Bronchial epithelial cell (primary cell): ENCODE measurements at regions not wholly inside any gene's neighbourhood (a gene's known extent, or its start where the extent isn't known, plus 50 kb on each side); places are given as distances from the start of the nearest gene placed in this dataset.

Experiments used
- DNase-seq: peaks from one replicate; pipeline ENCODE4 v3.0.0-alpha.2; 2010; ENCODE audit warnings: low read depth
- FAIRE-seq: peaks from 2 replicates; lab custom pipeline; 2011; peaks lifted over from hg19 to GRCh38; lab: Jason Lieb, UNC
- H3K27me3 ChIP-seq: 2 replicates; pipeline ENCODE4 v1.5.1; 2011; ENCODE audit warnings: low read length; ENCODE audit not compliant: control insufficient read depth, insufficient read depth
- H3K36me3 ChIP-seq: 2 replicates; pipeline ENCODE4 v1.5.1; 2011; ENCODE audit warnings: low read length; ENCODE audit not compliant: control insufficient read depth, insufficient read depth
- H3K4me3 ChIP-seq: 2 replicates; pipeline ENCODE4 v1.5.1; 2011; ENCODE audit warnings: mild to moderate bottlenecking, low read depth, low read length, control low read depth
- TF ChIP-seq, protein P1 (sequence below): IDR thresholded peaks from 2 replicates; pipeline ENCODE4 v1.5.1; 2011; ENCODE audit warnings: mild to moderate bottlenecking, moderate library complexity, low read length, control low read depth, inconsistent platforms; ENCODE audit not compliant: insufficient read depth, severe bottlenecking

DNA sequence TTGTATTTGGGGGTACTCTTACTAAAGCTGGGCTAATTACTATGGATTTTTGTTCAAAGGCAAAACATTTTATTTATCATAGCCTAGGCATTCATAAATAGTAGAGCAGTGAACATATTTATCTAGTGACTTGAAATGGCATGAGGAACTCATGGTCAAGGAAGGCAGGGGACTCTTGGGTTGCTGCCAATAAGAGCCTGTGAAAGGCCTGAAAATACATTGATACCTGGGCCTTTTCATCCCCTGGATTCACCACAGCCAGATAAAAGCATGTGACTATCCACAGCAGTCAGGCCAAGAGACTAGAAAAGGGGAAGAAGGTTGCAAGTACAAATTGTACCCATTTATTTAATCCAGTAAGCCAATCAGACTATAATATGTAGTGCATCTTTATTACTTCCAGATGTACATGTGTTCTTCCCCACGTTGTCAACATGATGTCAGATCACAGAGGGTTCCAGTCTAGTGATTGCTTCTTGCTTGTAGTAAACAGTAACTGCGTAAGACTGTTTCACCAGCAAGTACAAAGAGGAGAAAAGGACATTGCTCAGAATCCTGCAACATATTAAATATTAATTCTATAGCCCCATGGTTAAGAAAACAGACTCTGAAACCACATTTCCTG, 409.7 kb downstream of the NOVA1 start:
- Histone ChIP-seq H3K4me3 (no peak overlapping the region), H3K27me3 (no peaks in the 10 kb centered on the region), H3K36me3 (no peaks in the 10 kb centered on the region)
- FAIRE-seq = no peak
- DNase-seq = no peak
- TF ChIP-seq, protein P1, sequence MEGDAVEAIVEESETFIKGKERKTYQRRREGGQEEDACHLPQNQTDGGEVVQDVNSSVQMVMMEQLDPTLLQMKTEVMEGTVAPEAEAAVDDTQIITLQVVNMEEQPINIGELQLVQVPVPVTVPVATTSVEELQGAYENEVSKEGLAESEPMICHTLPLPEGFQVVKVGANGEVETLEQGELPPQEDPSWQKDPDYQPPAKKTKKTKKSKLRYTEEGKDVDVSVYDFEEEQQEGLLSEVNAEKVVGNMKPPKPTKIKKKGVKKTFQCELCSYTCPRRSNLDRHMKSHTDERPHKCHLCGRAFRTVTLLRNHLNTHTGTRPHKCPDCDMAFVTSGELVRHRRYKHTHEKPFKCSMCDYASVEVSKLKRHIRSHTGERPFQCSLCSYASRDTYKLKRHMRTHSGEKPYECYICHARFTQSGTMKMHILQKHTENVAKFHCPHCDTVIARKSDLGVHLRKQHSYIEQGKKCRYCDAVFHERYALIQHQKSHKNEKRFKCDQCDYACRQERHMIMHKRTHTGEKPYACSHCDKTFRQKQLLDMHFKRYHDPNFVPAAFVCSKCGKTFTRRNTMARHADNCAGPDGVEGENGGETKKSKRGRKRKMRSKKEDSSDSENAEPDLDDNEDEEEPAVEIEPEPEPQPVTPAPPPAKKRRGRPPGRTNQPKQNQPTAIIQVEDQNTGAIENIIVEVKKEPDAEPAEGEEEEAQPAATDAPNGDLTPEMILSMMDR = no peak

DNA sequence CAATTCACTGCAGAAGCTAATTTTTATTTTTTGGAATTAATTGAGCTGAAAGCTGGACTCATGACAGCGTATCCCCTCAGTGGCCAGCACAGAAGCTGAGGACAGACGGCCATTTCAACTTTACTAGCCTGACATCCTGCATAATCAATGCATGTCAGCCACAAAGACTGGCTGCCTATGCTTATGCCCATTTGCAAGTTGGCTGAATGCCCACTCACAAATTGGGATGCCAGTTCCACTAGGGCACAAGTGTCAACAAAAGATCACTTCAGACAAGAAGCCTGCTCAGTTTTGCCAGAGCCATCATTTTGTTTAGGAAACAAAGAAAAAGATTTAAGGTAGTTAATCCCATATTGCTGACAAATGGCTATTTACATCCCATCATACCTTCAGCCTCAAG, 417.6 kb downstream of the NOVA1 start:
- DNase-seq (no peak), FAIRE-seq (no peak)
- H3K27me3 ChIP-seq = no peaks in the 10 kb centered on the region
- no peak overlapping the region for H3K4me3 ChIP-seq
- H3K36me3 ChIP-seq = no peaks in the 10 kb centered on the region
- TF ChIP-seq, protein P1 = no peak

DNA sequence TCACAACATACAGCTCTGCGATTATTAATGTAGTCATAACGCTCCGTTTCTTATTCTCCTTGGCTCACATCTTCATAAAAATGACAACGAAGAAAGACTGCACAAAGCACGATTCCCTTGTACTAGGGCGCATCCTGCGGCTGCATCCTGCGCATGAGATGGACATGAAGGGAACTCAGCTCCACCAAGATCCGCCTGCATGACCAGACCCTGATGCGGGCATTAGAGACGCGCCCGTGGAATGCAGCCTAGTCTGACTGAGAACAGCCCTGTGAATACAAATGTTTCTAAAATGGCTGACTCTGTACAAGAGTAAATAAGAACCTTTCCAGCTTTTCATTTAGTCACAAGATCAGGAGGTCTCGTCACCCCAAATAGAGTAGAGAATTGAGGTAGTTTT, 422.2 kb downstream of the NOVA1 start:
- no peak overlapping the region for H3K4me3 ChIP-seq
- H3K27me3 ChIP-seq = no peaks in the 10 kb centered on the region
- no peak for FAIRE-seq
- no peak for DNase-seq
- TF ChIP-seq, protein P1 = no peak
- H3K36me3 ChIP-seq = no peaks in the 10 kb centered on the region

DNA sequence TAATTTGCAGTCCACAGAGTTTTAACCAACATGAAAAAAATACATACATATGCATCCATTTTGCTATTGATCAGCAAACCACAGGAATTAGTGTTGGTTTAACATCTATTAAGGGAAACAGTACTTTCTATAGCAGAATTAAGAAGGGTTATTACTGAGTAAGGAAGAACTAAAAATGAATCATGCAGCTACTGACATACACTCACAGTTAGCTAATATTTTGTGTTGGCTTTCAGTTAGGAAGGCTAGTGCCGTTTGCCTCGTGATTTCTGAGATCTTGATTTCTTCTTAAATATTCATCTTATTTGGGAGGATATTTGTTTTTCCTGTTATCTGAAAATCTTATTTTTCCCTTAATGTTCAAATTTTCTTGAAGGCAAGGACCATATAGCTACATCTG, 423.4 kb downstream of the NOVA1 start:
- no peaks in the 10 kb centered on the region for H3K36me3 ChIP-seq
- DNase-seq (peak; percentile 31), FAIRE-seq (no peak)
- no peak overlapping the region for H3K4me3 ChIP-seq
- TF ChIP-seq, protein P1 = no peak
- H3K27me3 ChIP-seq = no peaks in the 10 kb centered on the region

DNA sequence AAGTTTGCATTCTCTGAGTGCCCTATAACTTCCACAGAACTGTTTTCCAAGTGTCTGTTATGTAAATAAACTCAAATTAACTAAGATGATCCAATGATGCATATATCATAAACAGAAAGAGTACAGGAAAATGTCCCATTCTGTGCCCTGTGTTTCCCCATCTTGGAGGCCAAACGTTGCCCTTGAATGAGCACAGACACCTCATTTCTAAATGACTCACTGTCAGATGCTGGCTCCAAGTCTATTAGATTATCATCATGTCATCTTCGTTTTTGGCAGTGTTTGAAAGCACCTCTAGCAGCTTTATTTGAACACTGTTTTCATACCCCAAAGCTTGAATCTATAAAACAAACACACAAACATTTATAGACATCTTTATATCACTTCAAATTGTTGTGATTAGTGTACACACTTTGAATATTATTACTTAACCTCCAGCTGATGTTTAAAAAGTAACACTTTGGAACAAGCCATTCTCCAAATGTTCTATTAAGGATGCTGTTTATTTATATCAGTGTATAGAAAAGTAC, 424.2 kb downstream of the NOVA1 start:
- no peaks in the 10 kb centered on the region for H3K27me3 ChIP-seq
- no peak for FAIRE-seq
- H3K4me3 ChIP-seq = no peak overlapping the region
- peak; percentile 13 for DNase-seq
- no peaks in the 10 kb centered on the region for H3K36me3 ChIP-seq
- TF ChIP-seq, protein P1 = no peak

DNA sequence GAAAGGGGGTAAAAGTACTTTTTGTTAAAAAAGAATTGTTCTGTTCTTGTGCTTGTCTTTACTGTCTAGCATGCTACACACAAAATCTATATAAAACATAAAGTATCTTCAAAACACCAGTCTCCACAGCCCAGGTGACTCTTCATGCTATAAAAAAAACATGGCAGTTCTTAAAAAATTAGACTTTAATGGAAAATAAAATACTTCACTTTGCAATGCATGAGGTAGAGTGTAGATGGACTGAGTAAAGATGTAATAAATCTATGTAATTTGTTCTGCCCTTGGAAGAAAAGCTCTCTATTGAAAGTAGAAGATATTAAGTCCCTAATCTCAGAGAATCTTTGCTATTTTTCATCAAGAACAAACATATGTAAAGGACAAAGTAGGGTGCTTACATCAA, 425.4 kb downstream of the NOVA1 start:
- no peak for FAIRE-seq

More for the DNA sequence above, 425.4 kb downstream of the NOVA1 start:
- H3K4me3 ChIP-seq = no peak overlapping the region
- H3K27me3 ChIP-seq = no peaks in the 10 kb centered on the region
- DNase-seq = no peak
- TF ChIP-seq, protein P1 = no peak
- H3K36me3 ChIP-seq = no peaks in the 10 kb centered on the region
